HEK293T (cell line): ENCODE measurements at regions not wholly inside any gene's neighbourhood (a gene's known extent, or its start where the extent isn't known, plus 50 kb on each side); places are given as distances from the start of the nearest gene placed in this dataset.

Experiments
- CTCF ChIA-PET: fragments of 350-600 bp; formaldehyde crosslinking; extraction: SDS; loops from one replicate; lab custom pipeline; 2021; ENCODE audit warnings: antibody characterized with exemption, inconsistent platforms; lab: Yijun Ruan, JAX
- POLR2A ChIA-PET: fragments of 350-600 bp; formaldehyde crosslinking; extraction: SDS; loops from one replicate; lab custom pipeline; 2020; ENCODE audit warnings: antibody characterized with exemption, inconsistent platforms; lab: Yijun Ruan, JAX
- DNase-seq: peaks from one replicate; pipeline ENCODE4 v3.0.0; 2012; ENCODE audit warnings: mixed read lengths; ENCODE audit errors: extremely low spot score
- ARNT ChIP-seq: fragments of 450-650 bp; IDR thresholded peaks from 2 replicates; pipeline ENCODE4 v1.6.1; 2017; ENCODE audit warnings: mild to moderate bottlenecking
- BHLHE40 ChIP-seq: fragments of 450-650 bp; IDR thresholded peaks from 2 replicates; pipeline ENCODE4 v1.6.1; 2016; ENCODE audit warnings: mild to moderate bottlenecking, moderate library complexity, borderline replicate concordance
- CTBP1 ChIP-seq: fragments of 450-650 bp; IDR thresholded peaks from 2 replicates; pipeline ENCODE4 v1.6.1; 2016; ENCODE audit warnings: borderline replicate concordance
- ELF4 ChIP-seq: fragments of 450-650 bp; IDR thresholded peaks from 2 replicates; pipeline ENCODE4 v1.6.1; 2017; ENCODE audit warnings: antibody characterized with exemption
- FOXA1 ChIP-seq: fragments of 450-650 bp; IDR thresholded peaks from 2 replicates; pipeline ENCODE4 v1.6.1; 2016; ENCODE audit warnings: mild to moderate bottlenecking
- FOXK2 ChIP-seq: fragments of 450-650 bp; IDR thresholded peaks from 2 replicates; pipeline ENCODE4 v1.6.1; 2016; ENCODE audit warnings: mild to moderate bottlenecking
- FOXM1 ChIP-seq: fragments of 450-650 bp; IDR thresholded peaks from 2 replicates; pipeline ENCODE4 v1.6.1; 2017; ENCODE audit warnings: mild to moderate bottlenecking, borderline replicate concordance
- HDGF ChIP-seq: fragments of 450-650 bp; IDR thresholded peaks from 2 replicates; pipeline ENCODE4 v1.6.1; 2017; ENCODE audit warnings: antibody characterized with exemption, borderline replicate concordance
- L3MBTL2 ChIP-seq: fragments of 450-650 bp; conservative IDR thresholded peaks from 2 replicates; pipeline ENCODE4 v1.6.1; 2016; ENCODE audit warnings: mild to moderate bottlenecking
- LEF1 ChIP-seq: fragments of 450-650 bp; IDR thresholded peaks from 2 replicates; pipeline ENCODE4 v1.6.1; 2017; ENCODE audit warnings: mild to moderate bottlenecking, borderline replicate concordance
- NFRKB ChIP-seq: fragments of 450-650 bp; IDR thresholded peaks from 2 replicates; pipeline ENCODE4 v1.6.1; 2016; ENCODE audit warnings: mild to moderate bottlenecking, moderate library complexity
- PKNOX1 ChIP-seq: fragments of 450-650 bp; IDR thresholded peaks from 2 replicates; pipeline ENCODE4 v1.6.1; 2016
- SP1 ChIP-seq: fragments of 450-650 bp; IDR thresholded peaks from 2 replicates; pipeline ENCODE4 v1.6.1; 2017
- SUZ12 ChIP-seq: fragments of 450-650 bp; IDR thresholded peaks from 2 replicates; pipeline ENCODE4 v1.6.1; 2016; ENCODE audit warnings: mild to moderate bottlenecking
- TARDBP ChIP-seq: fragments of 450-650 bp; IDR thresholded peaks from 2 replicates; pipeline ENCODE4 v1.6.1; 2016
- ZNF384 ChIP-seq: fragments of 450-650 bp; IDR thresholded peaks from 2 replicates; pipeline ENCODE4 v1.6.1; 2016

- TF ChIP-seq HDGF, result no peak
- no peak for TF ChIP-seq SP1
- no peak for TF ChIP-seq L3MBTL2
- CTCF ChIA-PET, result no interaction called here
- DNase-seq, result no peak
- POLR2A ChIA-PET, result interaction anchor here (1.1 kb wide), 1 partner anchor 79 kb away, joined by 3 read pairs; no protein-coding TSS in a partner anchor
Measured at GRCh38 chr12:25771476-25771875, 187.0 kb upstream of the RASSF8 start.

- ChIA-PET CTCF (no interaction called here), POLR2A (no interaction called here)
- DNase-seq, result peak; percentile 10
- TF ChIP-seq PKNOX1 (peak; percentile 45), BHLHE40 (no peak)
Measured at GRCh38 chr12:25775968-25776367, 182.5 kb upstream of the RASSF8 start.

- POLR2A ChIA-PET, result no interaction called here
- no peak for DNase-seq
- TF ChIP-seq SUZ12, result no peak
- no peak for TF ChIP-seq PKNOX1
- TF ChIP-seq FOXM1, result no peak
- no peak for TF ChIP-seq LEF1
- CTCF ChIA-PET, result no interaction called here
Measured at GRCh38 chr12:25780771-25781170, 177.7 kb upstream of the RASSF8 start.

GRCh38 chr12:25781232-25781631, 177.2 kb upstream of the RASSF8 start:
- ChIA-PET CTCF (no interaction called here), POLR2A (no interaction called here)

GRCh38 chr12:25783566-25783965, 174.9 kb upstream of the RASSF8 start:
- no peak for DNase-seq
- TF ChIP-seq NFRKB, result no peak
- TF ChIP-seq FOXA1, result no peak
- no peak for TF ChIP-seq HDGF
- no peak for TF ChIP-seq FOXK2
- no peak for TF ChIP-seq PKNOX1
- no peak for TF ChIP-seq L3MBTL2
- no peak for TF ChIP-seq ELF4
- TF ChIP-seq LEF1, result no peak
- TF ChIP-seq BHLHE40, result no peak
- TF ChIP-seq FOXM1, result no peak
- no peak for TF ChIP-seq ZNF384
- TF ChIP-seq SUZ12, result no peak
- no peak for TF ChIP-seq ARNT
- ChIA-PET CTCF (interaction anchor here (0.7 kb wide), 1 partner anchor 176 kb away, joined by 5 read pairs; no protein-coding TSS in a partner anchor), POLR2A (no interaction called here)

More at GRCh38 chr12:25781232-25781631, 177.2 kb upstream of the RASSF8 start:
- no peak for DNase-seq
- TF ChIP-seq ARNT (no peak), LEF1 (no peak), SP1 (no peak), FOXA1 (no peak), BHLHE40 (no peak), FOXK2 (no peak), PKNOX1 (no peak), NFRKB (no peak), ELF4 (no peak), HDGF (no peak), L3MBTL2 (no peak), TARDBP (no peak), ZNF384 (no peak), SUZ12 (no peak), CTBP1 (no peak)

GRCh38 chr12:25784669-25785068, 173.8 kb upstream of the RASSF8 start:
- DNase-seq, result no peak
- POLR2A ChIA-PET, result no interaction called here
- CTCF ChIA-PET, result no interaction called here
- TF ChIP-seq PKNOX1 (0 out of 2 replicates have a peak, but pooled peaks have one; percentile 21), ARNT (no peak)
